ENCODE measurements at regions not wholly inside any gene's neighbourhood (a gene's known extent, or its start where the extent isn't known, plus 50 kb on each side); places are given as distances from the start of the nearest gene placed in this dataset.

GRCh38 chr10:20627946-20628507 lies 269.1 kb downstream of the NEBL start:
- TF ChIP-seq CTCF (IDR thresholded peaks at IDR 0.05; ENCODE audit: unreplicated experiment), result no peak
- no peak overlapping the region for H3K4me3 Mint-ChIP-seq (ENCODE audit: unreplicated experiment)
- no peaks in the 10 kb centered on the region for H3K9me3 Mint-ChIP-seq (ENCODE audit: unreplicated experiment)
- no peaks in the 10 kb centered on the region for H3K27me3 Mint-ChIP-seq (ENCODE audit: unreplicated experiment)
- no peaks in the 10 kb centered on the region for H3K4me1 Mint-ChIP-seq (ENCODE audit: unreplicated experiment)
- no peak for DNase-seq (ENCODE audit: low spot score)
- H3K27ac Mint-ChIP-seq (ENCODE audit: unreplicated experiment), result no peak overlapping the region
- H3K36me3 Mint-ChIP-seq (ENCODE audit: low read depth, unreplicated experiment), result no peaks in the 10 kb centered on the region

- no peaks in the 10 kb centered on the region for H3K36me3 Mint-ChIP-seq (ENCODE audit: low read depth, unreplicated experiment)
- peaks cover 2% of the 10 kb centered on the region for H3K4me1 Mint-ChIP-seq (ENCODE audit: unreplicated experiment)
- no peak for DNase-seq (ENCODE audit: low spot score)
- no peak overlapping the region for H3K4me3 Mint-ChIP-seq (ENCODE audit: unreplicated experiment)
- TF ChIP-seq CTCF (IDR thresholded peaks at IDR 0.05; ENCODE audit: unreplicated experiment), result no peak
- H3K27ac Mint-ChIP-seq (ENCODE audit: unreplicated experiment), result no peak overlapping the region
- no peaks in the 10 kb centered on the region for H3K27me3 Mint-ChIP-seq (ENCODE audit: unreplicated experiment)
- no peaks in the 10 kb centered on the region for H3K9me3 Mint-ChIP-seq (ENCODE audit: unreplicated experiment)
These were observed 270.0 kb downstream of the NEBL start for GRCh38 chr10:20627087-20627486.

- TF ChIP-seq CTCF (IDR thresholded peaks at IDR 0.05; ENCODE audit: unreplicated experiment), result no peak
- DNase-seq (ENCODE audit: low spot score), result no peak
- no peaks in the 10 kb centered on the region for H3K36me3 Mint-ChIP-seq (ENCODE audit: low read depth, unreplicated experiment)
- no peak overlapping the region for H3K27ac Mint-ChIP-seq (ENCODE audit: unreplicated experiment)
- H3K4me3 Mint-ChIP-seq (ENCODE audit: unreplicated experiment), result no peak overlapping the region
- no peaks in the 10 kb centered on the region for H3K27me3 Mint-ChIP-seq (ENCODE audit: unreplicated experiment)
- H3K9me3 Mint-ChIP-seq (ENCODE audit: unreplicated experiment), result no peaks in the 10 kb centered on the region
- H3K4me1 Mint-ChIP-seq (ENCODE audit: unreplicated experiment), result peaks cover 2% of the 10 kb centered on the region
These were observed 271.2 kb downstream of the NEBL start for GRCh38 chr10:20625868-20626267.

- H3K27ac Mint-ChIP-seq (ENCODE audit: unreplicated experiment), result no peak overlapping the region
- H3K36me3 Mint-ChIP-seq (ENCODE audit: low read depth, unreplicated experiment), result no peaks in the 10 kb centered on the region
- H3K4me1 Mint-ChIP-seq (ENCODE audit: unreplicated experiment), result peaks cover 2% of the 10 kb centered on the region
- H3K27me3 Mint-ChIP-seq (ENCODE audit: unreplicated experiment), result no peaks in the 10 kb centered on the region
- H3K9me3 Mint-ChIP-seq (ENCODE audit: unreplicated experiment), result no peaks in the 10 kb centered on the region
- DNase-seq (ENCODE audit: low spot score), result no peak
- no peak for TF ChIP-seq CTCF (IDR thresholded peaks at IDR 0.05; ENCODE audit: unreplicated experiment)
- no peak overlapping the region for H3K4me3 Mint-ChIP-seq (ENCODE audit: unreplicated experiment)
These were observed 272.5 kb downstream of the NEBL start for GRCh38 chr10:20624642-20625041.

GRCh38 chr10:20623546-20623945 lies 273.6 kb downstream of the NEBL start:
- Mint-ChIP-seq H3K9me3 (ENCODE audit: unreplicated experiment) (no peaks in the 10 kb centered on the region), H3K36me3 (ENCODE audit: low read depth, unreplicated experiment) (no peaks in the 10 kb centered on the region), H3K4me1 (ENCODE audit: unreplicated experiment) (peaks cover 2% of the 10 kb centered on the region), H3K4me3 (ENCODE audit: unreplicated experiment) (no peak overlapping the region), H3K27ac (ENCODE audit: unreplicated experiment) (no peak overlapping the region), H3K27me3 (ENCODE audit: unreplicated experiment) (no peaks in the 10 kb centered on the region)
- DNase-seq (ENCODE audit: low spot score), result no peak
- no peak for TF ChIP-seq CTCF (IDR thresholded peaks at IDR 0.05; ENCODE audit: unreplicated experiment)

Measured in endothelial cell (in vitro differentiated cells).